H9 (cell line): ENCODE measurements at regions not wholly inside any gene's neighbourhood (a gene's known extent, or its start where the extent isn't known, plus 50 kb on each side); places are given as distances from the start of the nearest gene placed in this dataset.

Experiments
- DNase-seq: peaks from one replicate; pipeline ENCODE4 v3.0.0-alpha.2; 2017
- H2AFZ ChIP-seq: one replicate; pipeline ENCODE4 v1.6.1; 2013; ENCODE audit warnings: mild to moderate bottlenecking, low read length, control low read depth, moderate library complexity
- H2AK5ac ChIP-seq: 2 replicates; pipeline ENCODE4 v1.6.1; 2013; ENCODE audit warnings: low read length, control low read depth, mixed read lengths; ENCODE audit not compliant: insufficient read length
- H2BK120ac ChIP-seq: one replicate; pipeline ENCODE4 v1.6.1; 2013; ENCODE audit warnings: low read depth, mild to moderate bottlenecking, low read length, control low read depth, inconsistent platforms; ENCODE audit not compliant: poor library complexity, severe bottlenecking
- H2BK12ac ChIP-seq: 2 replicates; pipeline ENCODE4 v1.6.1; 2013; ENCODE audit warnings: low read length, control low read depth, mixed read lengths, low read depth; ENCODE audit not compliant: insufficient read length
- H2BK15ac ChIP-seq: 2 replicates; pipeline ENCODE4 v1.6.1; 2013; ENCODE audit warnings: low read depth, low read length, control low read depth
- H2BK20ac ChIP-seq: one replicate; pipeline ENCODE4 v1.6.1; 2013; ENCODE audit warnings: low read depth, mild to moderate bottlenecking, low read length, control low read depth, inconsistent platforms; ENCODE audit not compliant: poor library complexity, severe bottlenecking
- H2BK5ac ChIP-seq: 2 replicates; pipeline ENCODE4 v1.6.1; 2013; ENCODE audit warnings: low read length, control low read depth, mixed read lengths; ENCODE audit not compliant: insufficient read length
- H3K14ac ChIP-seq: 2 replicates; pipeline ENCODE4 v1.6.1; 2013; ENCODE audit warnings: low read length, control low read depth; ENCODE audit not compliant: insufficient read depth
- H3K18ac ChIP-seq: 2 replicates; pipeline ENCODE4 v1.6.1; 2013; ENCODE audit warnings: low read depth, mild to moderate bottlenecking, mixed read lengths, low read length, control low read depth; ENCODE audit not compliant: insufficient read length
- H3K23ac ChIP-seq: 2 replicates; pipeline ENCODE4 v1.6.1; 2013; ENCODE audit warnings: low read length, control low read depth, mixed read lengths, low read depth; ENCODE audit not compliant: insufficient read length
- H3K23me2 ChIP-seq: 2 replicates; pipeline ENCODE4 v1.6.1; 2013; ENCODE audit warnings: low read depth, mild to moderate bottlenecking, mixed read lengths, low read length, control low read depth; ENCODE audit not compliant: insufficient read length, poor library complexity, severe bottlenecking
- H3K27ac ChIP-seq: 2 replicates; pipeline ENCODE4 v1.5.1; 2013; ENCODE audit warnings: low read length, control low read depth, mixed read lengths, low read depth; ENCODE audit not compliant: insufficient read length
- H3K27me3 ChIP-seq: 2 replicates; pipeline ENCODE4 v1.6.1; 2013; ENCODE audit warnings: low read length, control low read depth, inconsistent platforms; ENCODE audit not compliant: insufficient read depth
- H3K4ac ChIP-seq: 2 replicates; pipeline ENCODE4 v1.6.1; 2013; ENCODE audit warnings: low read depth, mild to moderate bottlenecking, control low read depth, inconsistent platforms, low read length, moderate library complexity
- H3K4me1 ChIP-seq: 2 replicates; pipeline ENCODE4 v1.6.1; 2013; ENCODE audit warnings: low read length, control low read depth, inconsistent platforms; ENCODE audit not compliant: insufficient read depth
- H3K4me2 ChIP-seq: 2 replicates; pipeline ENCODE4 v1.6.1; 2013; ENCODE audit warnings: low read length, control low read depth, mixed read lengths; ENCODE audit not compliant: insufficient read length, insufficient read depth
- H3K56ac ChIP-seq: 2 replicates; pipeline ENCODE4 v1.6.1; 2013; ENCODE audit warnings: low read depth, mild to moderate bottlenecking, mixed read lengths, low read length, control low read depth; ENCODE audit not compliant: insufficient read length
- H3K79me1 ChIP-seq: 2 replicates; pipeline ENCODE4 v1.6.1; 2013; ENCODE audit warnings: low read depth, mild to moderate bottlenecking, moderate library complexity, low read length, control low read depth, inconsistent platforms; ENCODE audit not compliant: insufficient read depth, poor library complexity, severe bottlenecking
- H3K79me2 ChIP-seq: 2 replicates; pipeline ENCODE4 v1.6.1; 2013; ENCODE audit warnings: low read length, control low read depth, inconsistent platforms; ENCODE audit not compliant: insufficient read depth
- H3K9ac ChIP-seq: 2 replicates; pipeline ENCODE4 v1.6.1; 2013; ENCODE audit warnings: low read length, control low read depth, mixed read lengths; ENCODE audit not compliant: insufficient read length; ENCODE audit errors: extremely low read depth
- H3K9me3 ChIP-seq: one replicate; pipeline ENCODE4 v1.6.1; 2013; ENCODE audit warnings: low read depth, low read length, inconsistent platforms; ENCODE audit not compliant: control insufficient read depth
- H3T11ph ChIP-seq: one replicate; pipeline ENCODE4 v1.6.1; 2013; ENCODE audit warnings: mild to moderate bottlenecking, low read length, control low read depth, inconsistent platforms
- H4K20me1 ChIP-seq: one replicate; pipeline ENCODE4 v1.6.1; 2013; ENCODE audit not compliant: control insufficient read depth, insufficient read length, insufficient read depth
- H4K5ac ChIP-seq: 2 replicates; pipeline ENCODE4 v1.6.1; 2013; ENCODE audit warnings: low read depth, mild to moderate bottlenecking, mixed read lengths, low read length, control low read depth; ENCODE audit not compliant: insufficient read length
- H4K8ac ChIP-seq: replicated peaks from 2 replicates; pipeline ENCODE4 v1.6.1; 2013; ENCODE audit warnings: low read length, control low read depth, mixed read lengths, low read depth; ENCODE audit not compliant: insufficient read length
- H4K91ac ChIP-seq: 2 replicates; pipeline ENCODE4 v1.6.1; 2013; ENCODE audit warnings: low read depth, mild to moderate bottlenecking, moderate library complexity, mixed read lengths, low read length, control low read depth; ENCODE audit not compliant: insufficient read length
- H3K27ac Mint-ChIP-seq, 3 experiments: 2 replicates in 2 of 3; 3 replicates in 1 of 3; pipeline ENCODE4 v1.8.0; 2020 to 2021; ENCODE audit warnings: mixed read lengths in 3 of 3, mild to moderate bottlenecking in 1 of 3, moderate library complexity in 1 of 3
- H3K27me3 Mint-ChIP-seq: 2 replicates; pipeline ENCODE4 v1.8.0; 2021; ENCODE audit warnings: low read depth, mild to moderate bottlenecking, moderate library complexity, mixed read lengths
- H3K36me3 Mint-ChIP-seq, 3 experiments: 2 replicates in 2 of 3; 3 replicates in 1 of 3; pipeline ENCODE4 v1.8.0; 2020 to 2021; ENCODE audit warnings: low read depth in 3 of 3, mixed read lengths in 3 of 3; ENCODE audit not compliant: insufficient read depth in 1 of 3
- H3K4me1 Mint-ChIP-seq, 2 experiments: 2 replicates each; pipeline ENCODE4 v1.8.0; 2020; ENCODE audit warnings: mixed read lengths in 2 of 2
- H3K4me3 Mint-ChIP-seq, 2 experiments: 2 replicates in 1 of 2; 3 replicates in 1 of 2; pipeline ENCODE4 v1.8.0; 2020 to 2021; ENCODE audit warnings: mild to moderate bottlenecking in 2 of 2, mixed read lengths in 2 of 2, moderate library complexity in 1 of 2
- H3K9me3 Mint-ChIP-seq, 2 experiments: 2 replicates in 1 of 2; 3 replicates in 1 of 2; pipeline ENCODE4 v1.8.0; 2020; ENCODE audit warnings: mild to moderate bottlenecking in 2 of 2, mixed read lengths in 2 of 2, moderate library complexity in 1 of 2
- CTCF ChIP-seq: fragments of 200-600 bp; sonication (generic); conservative IDR thresholded peaks from 3 replicates; pipeline ENCODE4 v1.8.0; 2021; ENCODE audit warnings: antibody characterized with exemption, mild to moderate bottlenecking

GRCh38 chr3:135364676-135365075, 569.6 kb downstream of the EPHB1 start:
- no peak overlapping the region for H2AFZ ChIP-seq
- no peaks in the 10 kb centered on the region for H3K79me2 ChIP-seq
- TF ChIP-seq CTCF: no peak
- H4K8ac ChIP-seq: no peak overlapping the region
- no peak overlapping the region for H3K23ac ChIP-seq
- no peak overlapping the region for H3T11ph ChIP-seq
- no peaks in the 10 kb centered on the region for H3K79me1 ChIP-seq
- H2BK120ac ChIP-seq: no peak overlapping the region
- DNase-seq: no peak
- H2BK20ac ChIP-seq: no peak overlapping the region
- no peak overlapping the region for H3K4ac ChIP-seq
- no peak overlapping the region for H3K18ac ChIP-seq
- no peak overlapping the region for H2BK5ac ChIP-seq
- H2BK12ac ChIP-seq: no peak overlapping the region
- no peak overlapping the region for H4K5ac ChIP-seq
- no peak overlapping the region for H3K56ac ChIP-seq
- H4K91ac ChIP-seq: no peak overlapping the region
- Mint-ChIP-seq H3K4me3 (no peak overlapping the region), H3K36me3 (no peaks in the 10 kb centered on the region; a peak in 3 of 7 replicates), H3K27me3 (no peaks in the 10 kb centered on the region), H3K4me1 (peaks cover 5 to 23% of the 10 kb centered on the region in 2 experiments), H3K27ac (no peak overlapping the region), H3K9me3 (no peaks in the 10 kb centered on the region)
- H3K4me2 ChIP-seq: no peak overlapping the region
- no peak overlapping the region for H3K27ac ChIP-seq
- no peaks in the 10 kb centered on the region for H3K27me3 ChIP-seq
- H4K20me1 ChIP-seq: no peaks in the 10 kb centered on the region
- H2BK15ac ChIP-seq: no peak overlapping the region
- no peak overlapping the region for H2AK5ac ChIP-seq
- no peak overlapping the region for H3K9ac ChIP-seq
- no peaks in the 10 kb centered on the region for H3K9me3 ChIP-seq
- peaks cover 2% of the 10 kb centered on the region; the same call in 1 of the 2 replicates for H3K4me1 ChIP-seq
- no peaks in the 10 kb centered on the region for H3K23me2 ChIP-seq
- H3K14ac ChIP-seq: no peak overlapping the region
